OCI-M2 (cell line): ENCODE measurements at regions not wholly inside any gene's neighbourhood (a gene's known extent, or its start where the extent isn't known, plus 50 kb on each side); places are given as distances from the start of the nearest gene placed in this dataset.

ENCODE experiments used
- DNase-seq: peaks from one replicate; lab custom pipeline; 2025; ENCODE audit not compliant: unreplicated experiment; lab: John Stamatoyannopoulos, UW

DNA sequence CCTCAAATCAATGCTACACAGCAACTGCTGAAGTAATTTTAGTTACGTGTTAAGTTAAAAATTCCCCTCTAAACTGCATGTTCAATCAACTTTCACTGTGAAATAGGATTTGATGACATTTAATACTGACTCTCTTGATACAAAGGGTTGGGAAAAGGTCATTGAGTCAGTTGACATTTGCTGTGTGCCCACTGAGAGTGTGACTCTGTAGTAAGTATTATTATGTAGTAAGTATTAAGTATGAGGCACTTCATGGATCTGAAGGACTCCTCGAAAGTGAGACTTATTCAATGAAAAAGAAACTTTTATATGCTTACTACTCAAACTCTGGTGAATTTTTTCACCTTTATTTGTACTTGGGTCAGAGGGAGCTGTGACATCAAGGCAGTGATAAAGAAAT, 83.1 kb upstream of the S1PR1 start:
- no peak for DNase-seq

DNA sequence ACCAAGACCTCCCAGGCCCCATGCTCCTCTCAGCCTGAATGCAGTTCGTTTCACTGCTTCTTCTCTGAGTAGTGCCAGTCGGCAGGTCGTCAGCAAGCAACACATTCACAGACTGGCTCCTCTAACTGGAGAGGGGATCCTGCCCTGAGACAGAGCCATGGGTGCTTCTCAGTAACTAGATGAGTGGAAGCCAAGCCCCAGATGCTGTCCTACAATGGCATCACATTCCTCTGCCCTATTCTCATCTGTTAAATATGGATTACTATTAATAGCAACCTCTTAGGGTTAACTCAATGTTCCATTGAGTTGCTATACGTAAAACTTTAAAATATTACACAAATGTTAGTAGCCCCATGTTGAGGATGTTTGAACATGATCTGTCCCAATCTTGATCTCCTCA, 84.2 kb upstream of the S1PR1 start:
- no peak for DNase-seq

DNA sequence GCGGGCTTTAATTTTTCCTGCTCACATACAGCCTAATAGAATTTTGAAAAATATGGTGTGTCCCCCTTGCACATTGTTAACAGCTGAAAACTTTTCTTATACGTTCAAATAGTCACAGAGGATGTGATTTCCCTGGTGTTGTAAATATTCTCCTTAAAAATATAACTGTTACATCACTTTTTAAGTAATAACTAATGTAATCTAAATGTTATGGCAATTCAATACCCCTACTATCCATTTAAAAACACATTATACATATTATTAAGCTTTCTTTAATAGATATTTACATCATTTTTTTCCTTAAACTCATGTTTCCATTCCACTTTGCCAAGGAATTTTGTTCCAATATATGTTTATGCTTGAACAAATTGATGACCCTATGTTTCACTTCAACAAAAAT, 85.5 kb upstream of the S1PR1 start:
- DNase-seq, result no peak

- no peak for DNase-seq
Observed at GRCh38 chr1:101150670-101151069, 86.1 kb upstream of the S1PR1 start.

DNA sequence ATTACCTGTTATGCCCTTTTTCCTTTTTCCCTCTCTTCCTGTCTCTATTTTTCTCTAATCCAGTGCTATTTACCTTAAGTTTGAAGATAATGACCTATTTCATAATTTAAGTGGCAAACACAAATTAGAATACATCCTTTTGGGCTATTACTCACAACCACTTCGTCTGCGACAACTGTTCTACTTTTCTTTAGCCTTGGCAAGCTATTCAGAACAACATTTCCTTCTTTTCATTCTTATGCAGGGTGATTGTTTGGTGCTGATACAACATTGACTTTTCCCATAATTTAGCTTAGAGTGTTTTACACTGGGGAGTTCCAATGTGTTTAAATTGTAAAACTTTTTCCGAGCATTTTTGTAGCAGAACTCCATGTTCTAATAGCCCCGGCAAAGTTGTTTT, 86.6 kb upstream of the S1PR1 start:
- DNase-seq, result no peak

- DNase-seq, result no peak
Observed at GRCh38 chr1:101148980-101149379, 87.8 kb upstream of the S1PR1 start.

DNA sequence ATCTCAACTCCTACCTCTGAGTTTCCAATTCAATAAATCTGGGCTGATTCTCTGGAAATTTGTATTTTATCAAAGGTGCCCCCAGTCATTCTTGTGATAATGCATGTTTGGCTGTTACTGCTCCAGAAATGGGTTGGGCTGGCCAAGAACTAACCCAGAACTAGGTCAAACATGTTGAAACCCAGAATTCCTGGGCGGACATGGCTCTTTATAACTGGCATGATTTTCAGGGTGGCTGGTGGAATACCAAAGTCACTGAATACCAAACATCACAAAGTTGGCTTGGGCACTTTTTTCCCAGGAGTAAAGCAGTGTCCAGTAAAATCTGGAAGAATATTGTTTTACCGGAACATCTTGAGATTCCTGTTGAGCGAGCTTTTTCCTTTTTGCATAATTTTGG, 89.4 kb upstream of the S1PR1 start:
- DNase-seq, result no peak

- DNase-seq, result no peak
Observed at GRCh38 chr1:101145449-101145820, 91.4 kb upstream of the S1PR1 start.

DNA sequence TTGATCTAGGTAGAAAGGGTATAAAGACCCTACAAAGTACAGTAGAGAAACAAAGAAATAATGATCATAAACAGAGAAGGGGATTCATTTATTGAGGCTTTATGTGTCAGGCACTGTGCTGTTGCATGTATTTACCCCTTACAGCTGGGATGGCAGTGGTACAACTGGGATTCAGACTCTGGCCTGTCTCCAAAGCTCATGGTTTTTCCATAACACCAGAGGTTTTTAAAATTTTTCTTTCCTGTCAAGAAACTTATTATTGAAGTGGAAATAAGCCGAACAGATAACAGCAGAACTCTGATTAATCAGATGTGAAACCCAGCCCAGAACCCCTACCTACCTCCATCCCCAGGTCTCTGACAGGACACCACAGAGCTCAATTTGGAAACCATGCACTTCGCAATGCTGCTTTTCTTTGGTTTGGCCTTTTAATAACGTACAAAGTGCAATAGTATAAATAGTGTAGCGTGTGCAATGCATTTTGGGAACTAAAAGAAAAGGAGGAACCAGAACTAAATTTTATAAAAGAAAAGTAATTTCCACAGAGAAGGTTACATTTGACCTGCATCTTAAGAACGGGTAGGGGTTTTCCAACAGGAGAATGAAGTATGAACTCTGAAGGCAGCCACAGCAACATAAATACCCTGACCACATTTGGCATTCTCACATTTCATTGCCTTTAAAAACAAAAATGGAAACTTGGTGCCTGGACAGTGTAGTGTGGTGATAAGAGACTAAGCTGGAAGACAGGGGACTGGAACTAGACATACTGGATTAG, 92.0 kb upstream of the S1PR1 start:
- DNase-seq, result no peak

DNA sequence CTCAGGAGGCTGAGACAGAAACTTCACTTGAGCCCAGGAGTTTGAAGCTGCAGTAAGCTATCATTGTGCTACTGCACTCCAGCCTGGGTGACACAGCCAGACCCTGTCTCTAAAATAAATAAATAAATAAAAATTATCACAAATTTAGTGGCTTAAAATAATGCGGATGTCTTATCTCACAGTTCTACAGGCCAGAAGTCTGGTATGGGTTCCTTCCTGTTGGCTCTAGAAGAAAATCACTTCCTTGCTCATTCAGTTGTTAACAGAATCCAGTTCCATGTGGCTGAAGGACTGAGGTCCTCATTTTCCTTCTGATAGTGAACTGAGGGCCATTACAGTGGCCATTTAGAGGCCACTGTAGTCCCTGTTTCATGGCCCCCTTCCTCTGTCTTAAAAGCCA, 94.6 kb upstream of the S1PR1 start:
- DNase-seq, result no peak

DNA sequence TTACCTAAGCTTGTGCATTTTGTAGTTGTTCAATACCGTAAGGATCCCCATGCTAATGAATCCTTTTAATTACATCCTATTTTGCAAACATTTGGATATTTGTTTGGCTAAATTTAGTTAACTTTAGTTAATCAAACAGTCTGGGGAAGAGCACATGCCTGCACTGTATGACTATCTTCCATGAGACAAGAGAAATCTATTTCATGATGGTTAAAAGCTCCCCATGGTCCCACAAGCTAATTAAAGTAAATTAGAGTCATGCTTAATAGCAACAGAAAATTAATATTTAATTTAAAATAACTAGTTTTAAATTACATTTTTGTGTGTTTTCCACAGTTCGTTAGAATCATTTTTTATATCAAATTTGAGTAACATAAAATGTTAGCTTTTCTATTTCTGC, 95.4 kb upstream of the S1PR1 start:
- no peak for DNase-seq

DNA sequence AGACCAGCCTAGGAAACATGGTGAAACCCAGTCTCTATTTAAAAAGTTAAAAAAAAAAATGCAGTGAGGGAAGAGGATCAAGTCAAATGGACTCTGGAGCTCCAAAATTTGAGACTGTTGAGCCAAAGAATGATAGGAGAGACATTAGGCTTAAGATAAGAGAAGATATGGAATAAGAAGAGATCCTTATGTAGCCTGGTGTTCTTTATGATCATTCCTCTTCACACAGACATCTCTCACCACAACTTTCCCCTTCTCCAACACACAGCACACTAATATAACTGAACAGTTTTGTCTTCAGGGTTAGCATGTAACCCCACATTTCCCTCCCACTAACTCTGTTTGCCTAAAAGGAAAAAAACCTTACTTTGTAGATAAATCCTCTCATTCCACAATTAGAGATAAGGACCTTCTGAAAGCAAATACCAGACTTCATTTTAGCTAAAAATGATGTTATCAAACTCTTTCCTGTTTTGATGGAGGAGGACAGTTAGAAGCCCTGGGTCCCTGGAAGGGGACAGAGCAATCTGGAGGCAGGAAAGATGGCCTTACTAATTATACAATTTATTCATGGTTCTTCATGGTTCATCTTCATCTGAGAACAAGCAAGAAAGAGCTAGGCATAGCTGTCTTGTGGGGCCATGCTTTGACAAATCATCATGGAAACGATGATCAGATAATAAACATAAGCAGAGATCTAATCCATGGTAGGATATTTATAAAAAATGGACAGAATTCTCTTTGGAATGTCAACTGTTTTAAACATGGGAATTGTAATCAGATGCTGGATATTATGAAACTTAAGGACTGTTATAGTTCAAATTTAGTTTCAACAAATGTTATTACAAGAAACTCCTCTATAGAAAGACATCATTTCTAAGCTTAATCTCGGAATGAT, 96.7 kb upstream of the S1PR1 start:
- DNase-seq, result no peak

GRCh38 chr1:101139130-101139529, 97.7 kb upstream of the S1PR1 start:
- no peak for DNase-seq

DNA sequence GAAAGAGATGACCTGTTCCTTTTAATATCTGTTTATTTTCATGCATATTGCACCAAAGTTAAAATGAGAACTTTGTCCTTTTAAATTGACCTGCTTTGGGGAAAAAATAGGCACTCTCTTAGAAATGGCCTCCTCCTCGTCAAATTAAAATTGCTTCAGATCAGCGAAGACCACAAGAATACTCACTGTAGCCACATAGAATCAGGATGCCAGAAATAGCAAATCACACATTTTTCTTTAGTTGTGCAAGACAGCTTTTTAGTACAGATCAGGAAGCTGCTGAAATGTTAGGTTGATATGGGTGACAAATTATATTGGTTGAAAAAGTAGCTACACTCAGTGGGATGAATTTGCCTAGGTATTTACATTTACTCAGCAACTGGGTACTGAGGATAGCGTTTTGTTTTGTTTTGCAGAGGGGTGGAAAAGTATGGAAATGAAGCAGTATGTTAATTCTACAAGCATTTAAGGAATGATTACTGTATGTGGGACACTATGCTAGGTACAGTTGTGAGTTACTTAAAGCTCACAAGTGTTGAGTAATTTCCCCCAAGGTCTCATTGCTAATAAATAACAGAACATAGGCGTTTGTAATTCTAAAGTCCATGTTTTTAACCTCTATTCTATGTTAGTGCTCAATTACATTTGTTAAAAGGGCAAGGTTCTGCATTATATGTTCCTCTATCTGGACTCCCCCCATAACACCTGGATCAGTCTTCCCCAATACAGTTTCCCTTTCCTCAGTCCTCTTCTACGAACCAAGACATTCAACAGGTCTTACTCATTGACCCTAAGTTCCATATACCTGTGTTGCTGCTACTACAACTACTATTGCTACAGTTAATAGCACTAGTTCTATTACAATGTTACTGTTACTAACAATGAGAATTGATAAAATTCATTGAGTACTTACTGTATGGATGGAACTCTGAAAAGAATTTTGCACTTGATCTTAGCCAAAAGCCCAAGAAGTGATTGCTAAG, 99.4 kb upstream of the S1PR1 start:
- no peak for DNase-seq

DNA sequence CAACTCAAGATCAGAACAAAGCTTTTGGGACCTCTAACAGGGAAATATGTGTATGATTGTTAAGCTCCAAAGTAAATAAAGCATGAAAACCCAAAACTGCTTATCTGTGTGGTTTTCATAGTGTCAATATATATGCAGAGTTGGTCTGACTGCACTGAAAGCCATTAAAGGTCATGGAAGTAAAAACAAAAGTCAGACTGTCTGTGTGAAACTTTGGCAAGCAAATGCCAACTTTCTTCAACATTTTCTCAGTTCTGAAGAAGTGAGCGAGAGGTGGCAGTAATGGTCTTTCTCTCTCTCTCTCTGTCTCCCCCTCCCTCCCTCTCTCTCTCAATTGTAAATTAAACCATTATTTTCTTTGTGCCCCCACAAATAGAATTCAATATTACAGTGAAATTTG, 100.1 kb upstream of the S1PR1 start:
- DNase-seq, result no peak

GRCh38 chr1:101136271-101136670, 100.5 kb upstream of the S1PR1 start:
- no peak for DNase-seq

GRCh38 chr1:101135526-101135925, 101.3 kb upstream of the S1PR1 start:
- no peak for DNase-seq

DNA sequence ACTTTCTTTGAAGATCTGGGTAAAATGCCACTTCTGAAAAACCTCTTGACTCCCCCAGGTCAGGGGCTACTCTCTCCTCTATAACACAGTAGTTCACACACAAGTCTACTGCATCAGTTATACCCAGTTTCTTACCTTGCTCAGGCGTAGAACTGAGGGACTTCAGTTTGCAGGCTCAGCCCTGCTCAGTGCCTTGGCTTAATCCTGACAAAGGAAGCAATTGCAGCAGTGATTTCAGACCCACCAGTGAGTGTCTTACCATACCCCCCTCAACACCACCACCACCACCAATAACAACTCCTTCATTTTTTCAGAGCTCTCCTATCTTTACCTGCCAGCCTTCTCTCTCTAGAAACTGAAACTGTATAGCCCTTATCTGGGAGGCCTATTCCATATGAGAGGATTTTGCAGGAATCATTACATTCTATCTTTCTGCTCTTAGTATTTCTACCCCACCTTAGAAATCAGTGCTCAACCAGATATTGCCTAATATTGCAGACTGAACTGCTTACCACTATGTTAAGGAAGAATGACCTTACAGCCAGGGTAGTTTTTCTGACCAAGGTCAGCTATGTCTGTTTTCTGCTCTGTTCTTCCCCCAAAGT, 105.5 kb upstream of the S1PR1 start:
- DNase-seq, result no peak

GRCh38 chr1:101130673-101131072, 105.1 kb upstream of the DPH5 start:
- DNase-seq, result no peak

DNA sequence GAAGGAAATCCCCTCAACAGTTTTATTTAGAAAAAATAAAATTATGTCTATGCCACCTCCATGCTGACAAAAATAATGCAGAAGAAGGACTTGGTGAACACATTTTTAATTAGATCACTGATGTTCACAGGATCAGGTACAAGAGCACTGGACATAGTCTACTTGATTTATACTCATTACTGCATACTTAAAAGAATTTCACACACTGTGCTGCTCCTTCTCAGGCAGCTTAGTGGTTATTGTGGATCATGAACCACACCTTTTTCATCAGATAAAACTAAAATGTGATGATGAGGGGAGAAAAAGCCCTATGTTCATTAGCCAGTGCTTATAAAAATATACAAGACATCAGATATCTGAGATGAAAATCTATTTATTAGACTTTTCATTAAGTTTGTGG, 103.3 kb upstream of the DPH5 start:
- no peak for DNase-seq

GRCh38 chr1:101128211-101128727, 102.7 kb upstream of the DPH5 start:
- no peak for DNase-seq
